NOMO-1 treated with dmso at 0.1 percent for 144 hours (cell line): ENCODE measurements at regions not wholly inside any gene's neighbourhood (a gene's known extent, or its start where the extent isn't known, plus 50 kb on each side); places are given as distances from the start of the nearest gene placed in this dataset.
"Not testable (repeated sequence)": the region's sequence is repeated elsewhere in the genome, so short reads cannot be mapped to it uniquely, and the experiment has no call there.

ENCODE experiments used
- DNase-seq: peaks from one replicate; lab custom pipeline; 2025; ENCODE audit not compliant: unreplicated experiment; lab: John Stamatoyannopoulos, UW

DNA sequence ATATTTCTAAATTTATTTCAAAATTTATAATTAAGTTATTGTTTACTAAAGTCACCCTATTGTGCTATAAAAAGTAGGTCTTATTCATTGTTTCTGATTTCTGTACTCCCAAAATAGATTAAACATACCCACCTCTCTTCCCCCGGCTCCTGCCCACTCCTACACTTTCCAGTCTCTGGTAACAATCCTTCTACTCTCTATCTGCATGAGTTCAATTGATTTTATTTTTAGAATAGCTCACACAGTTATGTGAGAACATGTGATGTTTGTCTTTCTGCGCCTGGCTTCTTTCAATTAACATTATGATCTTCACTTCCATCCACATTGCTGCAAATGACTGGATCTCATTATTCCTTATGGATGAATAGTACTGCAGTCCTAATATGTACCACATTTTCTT lies 269.3 kb downstream of the ACTRT1 start:
- DNase-seq = no peak

DNA sequence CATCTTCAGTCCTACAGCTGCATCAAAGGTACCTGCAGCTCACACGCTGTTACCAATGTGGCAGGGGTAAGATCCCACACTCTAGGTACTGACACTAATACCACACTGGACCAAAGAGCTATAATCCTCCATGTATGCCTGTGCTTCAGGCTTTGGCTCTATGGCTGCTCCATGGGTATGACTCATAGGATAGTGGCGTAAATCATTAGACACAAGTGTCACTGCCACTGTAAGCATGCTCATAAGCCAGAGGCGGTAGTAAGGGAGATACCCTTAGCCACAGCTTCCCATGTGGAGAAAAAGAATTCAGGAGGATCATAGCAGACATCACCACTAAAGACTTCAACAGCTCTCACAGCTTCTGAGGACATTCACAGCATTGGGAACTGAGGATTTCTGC lies 287.5 kb downstream of the ACTRT1 start:
- no peak for DNase-seq

DNA sequence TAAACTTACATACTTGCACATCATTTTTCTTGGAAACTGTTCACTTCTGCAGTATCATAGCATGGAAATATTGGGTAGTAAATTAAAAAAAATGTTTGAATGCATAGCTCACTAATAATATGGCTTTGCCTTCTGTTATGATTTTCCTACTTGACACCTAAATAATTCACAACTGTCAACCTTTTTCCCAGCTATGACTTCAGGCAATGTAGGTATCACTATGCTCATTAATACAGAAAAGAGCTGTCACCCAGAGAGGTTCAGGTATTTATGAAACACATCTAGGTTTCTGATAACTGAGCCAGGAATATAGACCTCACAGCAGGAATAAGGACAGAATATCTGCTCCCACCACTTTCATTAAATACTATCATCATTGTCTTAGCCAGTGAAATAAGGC lies 289.5 kb downstream of the ACTRT1 start:
- no peak for DNase-seq

DNA sequence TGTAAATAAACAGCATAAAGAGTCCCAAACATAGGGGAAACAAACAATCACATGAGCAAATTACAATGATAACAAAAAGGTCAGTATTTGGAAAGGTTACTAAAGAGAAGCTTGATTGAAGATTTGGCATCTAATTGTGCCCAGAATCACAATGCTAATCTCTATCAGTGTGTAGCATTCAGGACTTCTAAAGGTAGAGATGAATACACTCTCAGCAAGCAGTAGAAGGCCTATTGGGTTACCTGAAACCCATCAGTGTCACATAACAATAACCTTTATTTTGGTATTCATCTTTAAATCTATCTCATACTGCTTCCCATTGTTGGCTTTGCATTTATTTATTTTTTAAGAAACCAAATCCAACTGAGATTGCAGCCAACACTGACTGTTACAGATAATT lies 319.5 kb downstream of the ACTRT1 start:
- DNase-seq = no peak

DNA sequence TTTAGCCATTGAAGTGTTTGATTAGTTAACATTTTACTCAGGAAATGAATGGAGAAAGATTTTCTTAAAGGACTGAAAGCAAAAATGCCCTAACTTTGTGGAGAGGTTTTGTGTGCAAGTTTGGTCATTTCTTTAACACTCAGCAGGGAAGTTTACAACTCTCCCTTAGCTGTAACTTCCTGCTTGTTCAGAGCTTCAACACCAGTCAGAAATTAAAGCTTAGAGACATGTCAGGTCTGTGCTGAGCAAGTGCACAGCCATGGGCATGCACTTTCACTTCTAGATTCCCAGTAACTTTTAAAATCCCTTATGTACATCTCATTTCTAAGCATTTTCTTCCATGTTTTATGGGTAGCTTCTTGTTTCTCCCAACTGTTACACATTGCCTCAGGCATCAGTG lies 326.0 kb downstream of the ACTRT1 start:
- DNase-seq = no peak

DNA sequence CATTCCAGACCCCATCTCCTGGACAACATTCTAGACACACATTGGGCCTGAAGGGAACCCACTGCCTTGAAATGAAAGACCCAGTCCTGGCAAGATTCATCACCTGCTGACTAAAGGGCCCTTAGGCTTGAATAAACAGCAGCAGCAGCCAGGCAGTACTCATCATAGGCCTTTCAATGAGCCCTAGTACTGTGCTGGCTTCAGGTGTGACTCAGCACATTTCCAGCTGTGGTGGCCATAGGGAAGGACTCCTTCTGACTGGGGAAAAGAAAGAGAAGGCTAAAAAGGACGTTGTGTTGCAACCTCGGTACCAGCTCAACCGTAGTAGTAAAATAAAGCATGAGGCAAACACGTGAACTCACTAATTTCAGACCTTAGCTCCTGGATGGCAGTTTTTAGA lies 344.0 kb downstream of the ACTRT1 start:
- peak; percentile 6 for DNase-seq

DNA sequence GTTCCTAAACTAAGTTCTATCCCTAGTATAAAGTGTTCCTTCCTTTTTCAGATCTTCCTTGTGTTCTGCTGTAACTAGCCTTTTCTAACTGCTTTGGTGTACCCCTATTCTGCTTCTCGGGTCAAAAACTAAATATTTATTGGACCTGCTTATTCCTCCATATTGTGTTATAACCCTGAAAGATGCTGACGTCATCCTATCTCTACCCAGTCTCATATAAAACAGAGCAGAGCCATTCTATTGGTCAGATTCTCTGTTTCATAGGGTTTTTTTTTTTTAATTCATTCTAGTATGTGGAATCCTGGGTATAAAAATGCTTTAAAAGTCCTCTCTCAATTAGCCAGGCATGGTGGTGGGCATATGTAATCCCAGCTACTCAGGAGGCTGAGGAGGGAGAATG lies 349.7 kb downstream of the ACTRT1 start:
- no peak for DNase-seq

DNA sequence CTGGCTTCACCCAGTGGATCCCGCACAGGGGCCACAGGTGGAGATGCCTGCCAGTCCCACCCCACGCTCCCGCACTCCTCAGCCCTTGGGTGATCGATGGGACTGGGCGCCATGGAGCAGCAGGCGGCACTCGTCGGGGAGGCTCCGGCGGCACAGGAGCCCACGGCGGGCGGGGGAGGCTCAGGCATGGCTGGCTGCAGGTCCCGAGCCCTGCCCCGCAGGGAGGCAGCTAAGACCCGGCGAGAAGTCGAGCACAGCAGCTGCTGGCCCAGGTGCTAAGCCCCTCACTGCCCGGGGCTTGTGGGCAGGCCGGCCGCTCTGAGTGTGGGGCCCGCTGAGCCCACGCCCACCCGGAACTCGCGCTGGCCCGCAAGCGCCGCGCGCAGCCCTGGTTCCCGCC lies 389.3 kb downstream of the ACTRT1 start:
- not testable (repeated sequence) for DNase-seq

DNA sequence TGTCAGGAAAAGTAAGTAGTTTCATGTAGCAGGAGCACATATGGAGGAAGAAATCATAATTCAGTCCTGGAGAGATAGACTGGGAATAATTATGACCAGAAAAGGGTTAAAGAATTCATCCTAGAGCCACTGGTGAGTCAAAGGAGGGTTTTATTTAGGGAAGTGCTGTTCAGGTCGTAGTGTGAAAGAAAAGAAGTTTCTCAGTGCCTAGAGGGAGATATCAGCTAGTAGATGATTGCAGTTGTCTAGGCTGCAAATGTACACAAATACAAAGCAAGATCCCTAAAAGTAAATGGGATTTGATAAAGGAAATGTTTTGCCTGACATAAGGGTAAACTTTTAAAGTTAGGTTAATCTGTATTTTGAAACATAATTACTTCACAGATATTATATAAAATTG lies 403.2 kb downstream of the ACTRT1 start:
- no peak for DNase-seq

DNA sequence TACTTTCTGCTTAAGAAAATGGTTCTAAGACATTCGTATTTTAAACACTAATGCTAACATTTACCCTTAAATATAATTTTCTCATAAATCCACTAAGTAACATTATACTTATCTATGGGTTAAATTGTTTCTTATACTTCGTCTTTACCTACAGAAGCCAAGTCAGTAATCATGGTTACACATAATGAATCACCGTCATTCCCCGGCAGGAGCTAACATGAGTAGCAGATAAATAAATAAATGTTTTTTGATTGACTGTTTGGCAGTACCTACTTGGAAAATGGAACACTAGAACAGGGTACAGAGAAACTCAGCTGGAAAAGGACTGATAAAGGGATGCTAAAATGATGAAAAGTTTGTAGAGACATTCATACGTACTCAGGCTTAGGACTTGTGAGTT lies 430.4 kb downstream of the ACTRT1 start:
- DNase-seq = no peak

DNA sequence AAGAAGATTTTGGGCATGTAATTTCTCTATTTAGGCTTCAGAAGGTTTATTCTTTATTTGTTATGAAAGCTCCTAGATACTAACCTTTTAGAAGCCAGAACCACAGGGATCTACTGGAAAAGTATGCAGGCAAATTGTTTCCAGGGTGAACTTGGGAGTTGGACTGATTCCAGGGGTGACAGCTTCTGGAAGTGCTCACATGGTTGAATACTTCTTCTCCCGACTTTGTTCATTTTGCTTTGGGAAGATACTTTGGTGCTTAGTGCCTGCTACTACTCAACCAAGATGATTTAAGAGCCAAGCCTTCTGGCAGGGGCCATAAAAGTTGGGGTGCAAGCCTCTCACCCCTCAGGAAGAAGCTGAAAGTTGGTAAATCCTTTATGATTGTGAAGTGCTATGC lies 445.6 kb downstream of the ACTRT1 start:
- DNase-seq = no peak

DNA sequence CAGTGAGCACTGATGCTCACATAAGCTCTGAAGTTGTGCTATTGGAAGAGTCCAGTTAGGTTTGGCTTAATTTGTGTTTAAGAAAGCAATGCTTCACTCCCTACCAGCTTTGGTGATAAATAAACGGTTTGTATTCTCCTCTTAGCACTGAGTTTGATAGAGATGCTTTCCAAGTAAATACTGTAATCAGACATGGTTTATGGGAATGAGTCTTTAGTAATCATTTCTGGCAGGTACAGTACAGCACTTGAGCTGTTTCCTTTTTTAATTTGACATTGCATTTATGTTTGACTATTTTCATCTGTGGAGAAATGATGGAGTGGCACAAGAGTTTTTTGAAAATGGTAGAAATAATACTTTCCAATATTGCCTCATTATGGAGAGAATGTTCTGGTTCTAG lies 455.3 kb downstream of the ACTRT1 start:
- DNase-seq = no peak

DNA sequence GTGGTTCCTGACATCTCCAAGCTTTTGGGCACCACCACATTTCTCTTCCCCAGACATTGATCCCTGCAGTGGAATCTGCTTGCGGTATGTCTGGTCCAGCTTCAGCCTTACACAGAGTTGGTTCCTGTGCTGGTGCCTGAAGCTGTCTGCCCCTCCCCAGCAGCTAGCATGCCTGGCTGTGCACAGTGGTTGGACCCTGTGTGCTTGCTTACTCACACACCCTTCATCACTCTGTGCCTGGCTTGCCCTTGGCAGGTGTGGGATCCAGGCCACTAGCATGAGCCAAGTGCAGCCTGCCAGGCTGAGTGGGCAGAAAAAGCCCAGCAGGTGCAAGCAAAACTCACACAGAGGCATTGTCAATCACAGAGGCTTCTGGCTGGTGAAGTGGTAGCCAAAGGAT lies 473.8 kb downstream of the ACTRT1 start:
- no peak for DNase-seq

DNA sequence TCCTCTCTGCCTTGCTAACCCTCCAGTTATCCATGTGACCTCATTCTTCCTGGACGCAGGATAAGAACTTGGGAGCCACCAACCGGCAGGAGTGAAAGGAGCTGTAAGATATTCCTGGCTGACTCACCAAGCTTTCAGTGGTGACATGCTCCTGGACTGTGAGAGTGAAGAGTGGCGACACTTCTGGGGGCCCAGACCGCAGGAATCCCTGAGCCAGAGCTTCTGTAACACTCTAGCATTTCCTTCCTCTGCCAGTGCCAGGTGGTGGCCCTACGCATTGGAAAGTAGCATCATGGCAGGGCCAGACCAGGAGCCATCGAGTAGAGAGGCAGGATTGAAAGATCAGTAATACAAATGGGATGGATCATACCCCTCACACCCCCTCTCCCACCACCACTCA lies 474.3 kb downstream of the ACTRT1 start:
- DNase-seq = no peak

DNA sequence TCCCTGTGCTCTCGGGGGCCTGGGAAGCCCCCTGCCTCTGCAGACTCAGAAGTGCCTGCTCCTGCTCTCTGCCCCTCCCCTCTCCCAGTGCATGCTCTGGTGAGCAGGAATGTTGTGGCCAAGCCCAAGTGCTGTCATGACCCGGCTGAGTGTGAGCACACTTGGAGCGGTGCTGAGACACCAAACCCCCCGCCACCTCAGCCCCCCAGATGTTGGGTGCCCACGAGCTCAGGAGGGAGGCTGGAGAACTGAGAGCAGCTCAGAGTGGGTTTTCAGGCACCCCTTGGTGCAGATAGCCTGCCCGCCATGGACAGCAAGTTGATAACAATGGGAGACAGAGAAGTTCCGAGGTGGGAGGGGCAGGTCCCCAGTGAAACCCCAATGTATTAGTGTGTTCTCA lies 477.4 kb downstream of the ACTRT1 start:
- no peak for DNase-seq

DNA sequence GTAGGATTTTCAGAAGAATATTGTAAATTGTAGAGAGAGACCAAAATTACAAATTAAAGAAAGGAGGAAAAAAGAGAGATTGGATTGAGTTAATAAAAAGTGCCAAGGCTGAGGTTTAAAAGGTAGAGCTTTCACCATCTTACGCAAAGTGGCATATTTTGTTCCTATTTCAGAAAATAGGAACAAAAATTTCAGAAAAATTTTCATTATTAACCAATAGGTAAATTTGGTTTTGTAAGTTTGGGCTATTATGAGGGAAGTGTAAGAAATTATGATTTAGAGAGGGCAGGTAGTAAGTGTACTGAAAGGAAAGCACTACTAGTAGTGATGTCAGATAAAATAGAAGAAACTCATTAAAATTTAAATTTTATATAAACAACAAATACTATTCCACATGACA lies 479.7 kb downstream of the ACTRT1 start:
- no peak for DNase-seq

DNA sequence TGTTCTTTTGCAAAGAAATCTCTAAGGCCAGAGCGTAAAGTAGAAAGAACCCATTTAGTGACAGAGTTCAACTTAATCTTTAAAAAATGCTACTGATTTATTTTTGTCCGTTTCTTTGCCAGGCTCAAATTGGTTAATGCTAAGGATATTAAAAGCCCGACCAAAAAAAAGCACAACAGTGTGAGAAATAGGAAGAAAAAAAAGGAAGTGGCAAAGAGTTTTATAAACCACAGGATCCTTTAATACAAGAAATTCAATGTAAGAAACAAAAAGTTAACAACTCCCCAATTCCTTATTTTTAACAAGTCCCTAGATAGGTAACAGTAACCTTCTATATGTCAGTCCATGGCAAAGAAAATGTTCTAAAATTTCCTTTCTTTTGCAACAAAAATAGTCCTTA lies 480.4 kb downstream of the ACTRT1 start:
- no peak for DNase-seq

DNA sequence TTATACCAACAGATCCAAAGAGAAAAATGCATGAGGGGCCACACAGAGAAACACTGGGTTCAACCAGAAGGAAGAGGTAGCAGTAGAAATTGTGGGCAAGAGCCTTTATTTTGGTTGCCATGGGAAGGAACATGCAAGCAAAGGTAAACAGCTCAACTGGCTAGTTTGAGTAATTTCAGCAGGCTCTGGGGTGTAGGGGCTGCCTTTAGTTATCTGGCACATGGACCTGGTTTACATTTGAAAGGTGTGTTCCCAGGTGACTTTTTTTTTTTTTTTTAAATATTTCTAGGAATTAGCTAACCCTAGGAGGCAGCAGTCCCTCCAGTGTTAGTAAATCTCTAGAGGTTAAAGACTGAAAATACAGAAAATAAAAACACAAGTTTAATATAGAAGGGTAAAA lies 481.9 kb downstream of the ACTRT1 start:
- no peak for DNase-seq

DNA sequence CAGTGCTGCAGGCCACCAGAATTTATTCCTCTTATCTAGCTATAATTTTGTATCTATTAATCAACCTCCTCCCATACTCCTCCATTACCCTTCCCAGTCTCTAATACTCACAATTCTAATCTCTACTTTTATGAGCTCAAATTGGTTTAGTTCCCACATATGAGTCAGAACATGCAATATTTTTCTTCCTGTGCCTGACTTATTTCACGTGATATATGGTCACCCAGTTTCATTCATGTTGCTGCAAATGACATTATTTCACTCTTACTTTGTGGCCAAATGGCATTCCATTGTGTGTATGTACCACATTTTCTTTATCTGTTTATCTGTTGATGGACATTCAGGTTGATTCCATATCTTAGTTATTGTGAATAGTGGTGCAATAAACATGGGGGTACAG lies 483.5 kb downstream of the ACTRT1 start:
- DNase-seq = no peak

DNA sequence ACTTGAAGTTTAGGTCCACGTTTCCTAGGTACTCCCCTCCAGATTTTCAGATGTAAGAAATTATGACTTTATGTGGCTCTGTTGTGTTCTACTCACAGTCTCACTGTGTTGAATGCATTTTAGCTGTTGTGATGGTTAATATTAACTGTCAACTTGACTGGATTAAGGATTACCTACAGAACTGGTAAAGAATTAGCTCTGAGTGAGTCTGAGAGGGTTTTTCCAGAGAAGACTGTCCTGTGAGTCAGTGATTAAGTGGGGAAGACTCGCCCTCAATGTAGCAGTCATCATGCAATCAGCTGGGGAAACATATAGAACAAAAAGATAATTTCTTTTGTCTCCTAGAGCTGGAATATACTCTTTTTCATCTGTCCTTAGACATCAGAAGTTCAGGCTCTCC lies 493.4 kb downstream of the ACTRT1 start:
- DNase-seq = no peak

DNA sequence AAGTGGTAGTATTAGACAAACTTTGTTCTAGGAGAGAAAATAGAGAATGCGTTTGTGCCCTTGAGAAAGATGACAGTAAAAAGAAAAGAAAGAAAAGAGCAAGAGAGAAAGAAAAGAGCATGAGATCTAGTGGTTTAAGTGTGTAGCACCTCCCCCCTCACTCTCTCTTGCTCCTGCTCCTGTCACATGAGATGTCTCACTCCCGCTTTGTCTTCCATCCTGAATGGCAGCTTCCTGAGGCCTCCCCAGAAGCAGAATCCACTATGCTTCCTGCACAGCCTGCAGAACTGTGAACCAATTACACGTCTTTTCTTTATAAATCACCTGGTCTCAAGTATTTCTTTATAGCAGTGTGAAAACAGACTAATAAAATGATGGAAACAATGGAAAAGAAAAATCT lies 499.6 kb downstream of the ACTRT1 start:
- DNase-seq = no peak

DNA sequence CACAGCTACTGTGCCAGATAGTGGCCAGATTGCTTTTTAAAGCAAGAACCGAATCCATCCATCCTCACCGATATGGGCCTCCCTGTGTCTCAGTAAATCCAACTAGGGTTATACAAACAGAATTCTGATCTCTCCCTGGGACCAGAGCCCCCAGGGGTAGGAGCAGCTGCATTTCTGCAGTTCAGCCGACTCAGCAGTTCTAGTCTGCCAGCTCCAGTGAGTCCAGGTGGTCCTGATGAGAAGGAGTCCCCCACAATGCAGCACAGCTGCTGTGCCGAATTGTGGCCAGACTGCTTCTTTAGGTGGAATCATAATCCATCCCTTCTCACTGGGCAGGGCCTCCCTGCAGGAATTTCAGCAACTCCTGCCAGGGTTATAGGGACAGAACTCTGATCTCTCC lies 532.9 kb downstream of the ACTRT1 start:
- DNase-seq = no peak

DNA sequence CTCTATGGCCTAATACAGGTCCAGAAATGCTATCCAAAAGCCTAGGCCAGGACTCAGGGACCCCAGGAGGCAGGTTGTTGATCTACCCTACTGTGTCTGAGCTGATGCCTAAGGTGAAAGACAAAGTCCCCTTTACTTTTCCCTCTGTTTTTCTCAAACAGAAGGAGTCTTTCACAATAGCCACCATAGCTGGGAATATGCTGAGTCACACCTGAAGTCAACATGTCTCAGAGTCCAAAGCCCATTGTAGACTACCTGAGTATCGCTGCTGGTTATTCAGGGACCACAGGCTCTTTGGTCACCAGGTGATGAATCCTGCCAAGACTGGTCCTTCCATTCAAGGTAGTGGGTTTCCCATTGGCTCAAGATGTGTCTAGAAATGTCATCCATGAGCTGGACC lies 562.2 kb downstream of the ACTRT1 start:
- DNase-seq = no peak

DNA sequence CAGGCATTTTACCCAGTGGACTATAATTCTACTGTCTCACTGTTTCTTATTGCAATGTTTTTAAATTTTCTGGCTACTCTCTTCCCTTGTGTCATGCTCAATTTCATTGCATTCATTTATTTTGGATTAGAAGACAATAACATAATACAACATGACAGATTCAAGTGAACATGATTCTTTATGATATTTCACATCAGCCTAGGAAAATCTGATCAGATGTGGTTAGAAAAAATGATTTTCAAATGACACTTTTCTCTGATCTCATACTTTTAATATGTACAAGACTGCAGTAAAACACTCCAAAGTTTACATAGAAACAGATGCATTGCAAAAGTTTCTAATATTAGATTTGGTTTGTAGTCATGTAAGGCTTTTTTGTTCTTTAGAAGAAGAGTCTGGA lies 586.0 kb downstream of the ACTRT1 start:
- no peak for DNase-seq
